ENCODE measurements at regions not wholly inside any gene's neighbourhood (a gene's known extent, or its start where the extent isn't known, plus 50 kb on each side); places are given as distances from the start of the nearest gene placed in this dataset.

DNA sequence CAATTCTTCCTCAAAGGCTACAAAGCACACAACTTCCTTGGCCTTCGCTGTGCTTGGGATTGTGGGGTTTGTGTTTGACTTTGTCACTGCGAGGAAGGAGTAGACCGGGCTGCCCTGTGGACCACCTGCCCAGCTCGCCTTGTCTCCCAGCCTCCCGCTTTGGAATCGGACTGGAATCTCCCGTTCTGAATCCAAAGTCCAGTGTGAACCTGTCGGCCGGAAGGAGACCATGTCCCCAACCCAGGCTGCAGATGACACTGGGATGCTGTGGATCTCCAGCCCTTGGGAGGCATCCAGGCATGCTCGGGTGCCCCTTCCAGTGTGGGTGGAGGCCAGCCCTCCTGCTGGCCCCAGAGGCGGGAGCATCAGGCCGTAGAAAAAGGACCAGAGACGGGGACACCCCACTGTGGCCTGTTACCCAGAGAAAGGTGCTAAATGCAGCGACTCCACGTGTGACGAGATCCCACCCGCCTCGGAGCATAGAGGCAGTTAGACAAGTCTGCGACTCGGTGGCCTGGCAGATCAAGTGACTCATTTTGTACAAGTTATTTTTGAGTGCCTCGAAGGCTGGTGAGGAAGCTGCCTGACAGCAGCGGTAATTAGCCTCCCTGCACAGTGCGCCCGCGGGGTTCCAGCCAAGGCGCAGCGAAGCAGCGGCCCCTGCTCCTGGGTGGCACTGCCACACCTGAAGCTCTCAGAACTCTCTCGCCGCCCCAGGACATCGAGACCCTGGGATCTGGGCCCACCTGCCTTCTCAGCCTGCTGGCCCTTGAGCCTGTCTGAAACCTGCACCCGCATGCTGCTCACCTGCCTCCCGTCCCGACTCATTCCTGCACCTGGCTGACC lies 57.5 kb downstream of the ADRA2C start:
- TF ChIP-seq POLR2A (IDR thresholded peaks at IDR 0.05), result no peak
- TF ChIP-seq, protein P1, sequence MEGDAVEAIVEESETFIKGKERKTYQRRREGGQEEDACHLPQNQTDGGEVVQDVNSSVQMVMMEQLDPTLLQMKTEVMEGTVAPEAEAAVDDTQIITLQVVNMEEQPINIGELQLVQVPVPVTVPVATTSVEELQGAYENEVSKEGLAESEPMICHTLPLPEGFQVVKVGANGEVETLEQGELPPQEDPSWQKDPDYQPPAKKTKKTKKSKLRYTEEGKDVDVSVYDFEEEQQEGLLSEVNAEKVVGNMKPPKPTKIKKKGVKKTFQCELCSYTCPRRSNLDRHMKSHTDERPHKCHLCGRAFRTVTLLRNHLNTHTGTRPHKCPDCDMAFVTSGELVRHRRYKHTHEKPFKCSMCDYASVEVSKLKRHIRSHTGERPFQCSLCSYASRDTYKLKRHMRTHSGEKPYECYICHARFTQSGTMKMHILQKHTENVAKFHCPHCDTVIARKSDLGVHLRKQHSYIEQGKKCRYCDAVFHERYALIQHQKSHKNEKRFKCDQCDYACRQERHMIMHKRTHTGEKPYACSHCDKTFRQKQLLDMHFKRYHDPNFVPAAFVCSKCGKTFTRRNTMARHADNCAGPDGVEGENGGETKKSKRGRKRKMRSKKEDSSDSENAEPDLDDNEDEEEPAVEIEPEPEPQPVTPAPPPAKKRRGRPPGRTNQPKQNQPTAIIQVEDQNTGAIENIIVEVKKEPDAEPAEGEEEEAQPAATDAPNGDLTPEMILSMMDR (IDR thresholded peaks at IDR 0.05), result no peak
